Endothelial cell of umbilical vein (primary cell): ENCODE measurements at regions not wholly inside any gene's neighbourhood (a gene's known extent, or its start where the extent isn't known, plus 50 kb on each side); places are given as distances from the start of the nearest gene placed in this dataset.

Experiments used
- BruUV-seq: library from RNA; stranded (reverse); fragments of 400-500 nt; replicated peaks from 2 replicates; lab custom pipeline; 2021; lab: Mats Ljungman, UMichigan
- CTCF ChIA-PET: fragments of 300-600, 350-600 bp; sonication (Branson Sonifier 250); formaldehyde crosslinking; loops from one replicate; lab custom pipeline; 2021; ENCODE audit warnings: antibody characterized with exemption, inconsistent platforms; lab: Charles Lee
- POLR2A ChIA-PET: fragments of 300-600, 350-600 bp; sonication (Branson Sonifier 250); formaldehyde crosslinking; loops from one replicate; lab custom pipeline; 2021; ENCODE audit warnings: antibody characterized with exemption, inconsistent platforms; lab: Charles Lee
- DNase-seq: peaks from one replicate; pipeline ENCODE4 v3.0.0-alpha.2; 2011; ENCODE audit warnings: low read depth, low spot score
- FAIRE-seq: peaks from 2 replicates; lab custom pipeline; 2011; peaks lifted over from hg19 to GRCh38; lab: Jason Lieb, UNC
- H2AFZ ChIP-seq: 2 replicates; pipeline ENCODE4 v1.6.0; 2012; ENCODE audit warnings: low read depth, low read length, control low read depth, inconsistent platforms
- H3K27ac ChIP-seq: 2 replicates; pipeline ENCODE4 v1.5.1; 2011; ENCODE audit warnings: low read depth, mild to moderate bottlenecking, control low read depth, low read length, moderate library complexity; ENCODE audit not compliant: insufficient read depth
- H3K27me3 ChIP-seq, 2 experiments: 2 replicates each; pipeline versions ENCODE4 v1.6.0 to v1.6.1; 2011; ENCODE audit warnings: low read length in 2 of 2, mixed read lengths in 1 of 2; ENCODE audit not compliant: control insufficient read depth in 2 of 2, insufficient read depth in 2 of 2
- H3K36me3 ChIP-seq, 2 experiments: 2 replicates in 1 of 2; 3 replicates in 1 of 2; pipeline ENCODE4 v1.5.1; 2011; ENCODE audit warnings: low read length in 2 of 2, mild to moderate bottlenecking in 1 of 2, moderate library complexity in 1 of 2; ENCODE audit not compliant: control insufficient read depth in 2 of 2, insufficient read depth in 2 of 2; ENCODE audit errors: extremely low read depth in 1 of 2
- H3K4me1 ChIP-seq: 3 replicates; pipeline ENCODE4 v1.5.1; 2011; ENCODE audit warnings: mild to moderate bottlenecking, low read length; ENCODE audit not compliant: control insufficient read depth, insufficient read depth; ENCODE audit errors: extremely low read depth
- H3K4me2 ChIP-seq: 2 replicates; pipeline ENCODE4 v1.6.1; 2011; ENCODE audit warnings: low read length, control low read depth, mixed read lengths; ENCODE audit not compliant: insufficient read depth
- H3K4me3 ChIP-seq, 3 experiments: fragments of 200-600 bp in 1 of 3; sonication (generic), shearing (Covaris generic) in 1 of 3; replicated peaks in 1 of 3; 2 replicates each; pipeline ENCODE4 v1.5.1; 2011 to 2016; ENCODE audit warnings: control low read depth in 3 of 3, low read length in 3 of 3, mild to moderate bottlenecking in 2 of 3, inconsistent platforms in 1 of 3, low read depth in 1 of 3, moderate library complexity in 1 of 3; ENCODE audit not compliant: insufficient read depth in 1 of 3
- H3K79me2 ChIP-seq: 2 replicates; pipeline ENCODE4 v1.6.0; 2012; ENCODE audit warnings: low read length, inconsistent platforms; ENCODE audit not compliant: control insufficient read depth, insufficient read depth
- H3K9ac ChIP-seq: replicated peaks from 2 replicates; pipeline ENCODE3; 2011; ENCODE audit warnings: low read length, control low read depth; ENCODE audit not compliant: insufficient read depth; ENCODE audit errors: extremely low read depth
- H3K9me1 ChIP-seq: replicated peaks from 3 replicates; pipeline ENCODE4 v1.6.0; 2011; ENCODE audit warnings: mild to moderate bottlenecking, low read length; ENCODE audit not compliant: control insufficient read depth, insufficient read depth; ENCODE audit errors: extremely low read depth
- H3K9me3 ChIP-seq: replicated peaks from 2 replicates; pipeline ENCODE4 v1.5.1; 2012; ENCODE audit warnings: low read length, inconsistent platforms; ENCODE audit not compliant: control insufficient read depth, insufficient read depth
- H4K20me1 ChIP-seq: replicated peaks from 2 replicates; pipeline ENCODE3; 2011; ENCODE audit warnings: mild to moderate bottlenecking, low read length; ENCODE audit not compliant: control insufficient read depth, insufficient read depth; ENCODE audit errors: extremely low read depth
- CTCF ChIP-seq, 2 donors: IDR thresholded peaks; 1 replicate in 1 of 2; 2 replicates in 1 of 2; pipeline ENCODE4 v1.5.1; 2011; ENCODE audit warnings: low read length in 2 of 2, mild to moderate bottlenecking in 2 of 2, moderate library complexity in 2 of 2, control low read depth in 1 of 2, inconsistent platforms in 1 of 2, low read depth in 1 of 2; ENCODE audit not compliant: insufficient read depth in 1 of 2; ENCODE audit errors: extremely low read depth in 1 of 2
- EZH2 ChIP-seq: IDR thresholded peaks from 2 replicates; pipeline ENCODE4 v1.6.1; 2012; ENCODE audit warnings: borderline replicate concordance, low read depth, mild to moderate bottlenecking, moderate library complexity, low read length, inconsistent platforms; ENCODE audit not compliant: severe bottlenecking
- FOS ChIP-seq: IDR thresholded peaks from 2 replicates; pipeline ENCODE4 v1.6.1; 2011; ENCODE audit warnings: mild to moderate bottlenecking, low read length, moderate library complexity, borderline replicate concordance; ENCODE audit not compliant: insufficient read depth
- GATA2 ChIP-seq: IDR thresholded peaks from 2 replicates; pipeline ENCODE4 v1.7.0; 2011; ENCODE audit warnings: low read depth, mild to moderate bottlenecking, moderate library complexity, mixed read lengths, low read length; ENCODE audit not compliant: insufficient read length, insufficient read depth
- JUN ChIP-seq: IDR thresholded peaks from 2 replicates; pipeline ENCODE4 v1.6.1; 2011; ENCODE audit warnings: borderline replicate concordance, low read depth; ENCODE audit not compliant: insufficient read length, insufficient read depth
- MAX ChIP-seq: IDR thresholded peaks from 2 replicates; pipeline ENCODE4 v1.6.1; 2011; ENCODE audit not compliant: insufficient read depth, insufficient read length
- MYC ChIP-seq: IDR thresholded peaks from one replicate; pipeline ENCODE4 v1.6.1; 2011; ENCODE audit warnings: mild to moderate bottlenecking, low read depth, low read length
- POLR2A ChIP-seq: IDR thresholded peaks from 2 replicates; pipeline ENCODE4 v1.6.1; 2012; ENCODE audit warnings: low read depth, mild to moderate bottlenecking, control low read depth, low read length
- POLR2AphosphoS5 ChIP-seq: IDR thresholded peaks from 2 replicates; pipeline ENCODE4 v1.6.1; 2012; ENCODE audit warnings: low read depth, mild to moderate bottlenecking, control low read depth, low read length, moderate library complexity; ENCODE audit not compliant: insufficient read depth
- dilution Hi-C: fragments of 300-500 bp; cut with MboI; formaldehyde crosslinking; loops from one replicate; pipeline ENCODE4 v1.15.0; 2019; ENCODE audit warnings: low sequenced_read_pairs; ENCODE audit not compliant: extremely low pct_ligation_motif_present
- intact Hi-C: fragments of 100-400 bp; cut with micrococcal nuclease; formaldehyde crosslinking; loops from one replicate; pipeline ENCODE4 v1.10.0; 2022

GRCh38 chr9:7730164-7730445 lies 69.5 kb downstream of the DMAC1 start:
- Histone ChIP-seq H3K9ac (no peak overlapping the region), H3K27ac (no peak overlapping the region), H3K79me2 (no peaks in the 10 kb centered on the region), H3K4me2 (no peak overlapping the region), H3K4me3 (no peak overlapping the region), H3K9me3 (no peaks in the 10 kb centered on the region), H3K27me3 (no peaks in the 10 kb centered on the region), H3K36me3 (no peaks in the 10 kb centered on the region), H3K4me1 (no peaks in the 10 kb centered on the region), H3K9me1 (no peaks in the 10 kb centered on the region), H4K20me1 (no peaks in the 10 kb centered on the region), H2AFZ (no peak overlapping the region)
- no TSS peak for BruUV-seq
- CTCF ChIA-PET = no interaction called here
- dilution Hi-C loops (no loop called here), intact Hi-C loops (no loop called here)
- FAIRE-seq (no peak), DNase-seq (no peak)
- TF ChIP-seq POLR2A (no peak), FOS (no peak), CTCF (IDR thresholded peaks at IDR 0.05; ENCODE audit: extremely low read depth in 1 of 2, insufficient read depth in 1 of 2, low read depth in 1 of 2, low read length in 2 of 2) (no peak), POLR2AphosphoS5 (no peak), MAX (no peak), GATA2 (no peak), MYC (no peak), EZH2 (no peak), JUN (no peak)
- POLR2A ChIA-PET = no interaction called here
